CD4-positive, alpha-beta T cell treated with Interleukin-1 beta for 1 hour (primary cell): ENCODE measurements at regions not wholly inside any gene's neighbourhood (a gene's known extent, or its start where the extent isn't known, plus 50 kb on each side); places are given as distances from the start of the nearest gene placed in this dataset.
"Not testable (repeated sequence)": the region's sequence is repeated elsewhere in the genome, so short reads cannot be mapped to it uniquely, and the experiment has no call there.

Experiments used
- DNase-seq, 2 donors: peaks; one replicate each; pipeline ENCODE4 v3.0.0-alpha.2; 2020 to 2022

GRCh38 chr9:88819476-88819875 lies 171.8 kb upstream of the S1PR3 start:
- no peak for DNase-seq

- DNase-seq: no peak
Observed at GRCh38 chr9:88820055-88820454, 171.2 kb upstream of the S1PR3 start.

GRCh38 chr9:88821033-88821745 lies 170.1 kb upstream of the S1PR3 start:
- DNase-seq: no peak

GRCh38 chr9:88821746-88822106 lies 169.5 kb upstream of the S1PR3 start:
- DNase-seq: no peak

- DNase-seq: no peak
Observed at GRCh38 chr9:88824711-88825110, 166.6 kb upstream of the S1PR3 start.

- DNase-seq: no peak
Observed at GRCh38 chr9:88826181-88826580, 165.1 kb upstream of the S1PR3 start.

- DNase-seq: no peak
Observed at GRCh38 chr9:88826771-88827181, 164.5 kb upstream of the S1PR3 start.

- DNase-seq: no peak
Observed at GRCh38 chr9:88828018-88828417, 163.2 kb upstream of the S1PR3 start.

- DNase-seq: no peak
Observed at GRCh38 chr9:88828492-88828974, 162.7 kb upstream of the S1PR3 start.

GRCh38 chr9:88829276-88829675 lies 162.0 kb upstream of the S1PR3 start:
- no peak for DNase-seq

- DNase-seq: no peak
Observed at GRCh38 chr9:88831713-88832407, 159.4 kb upstream of the S1PR3 start.

GRCh38 chr9:88833946-88834345 lies 157.3 kb upstream of the S1PR3 start:
- no peak for DNase-seq

- DNase-seq: peak in 1 of 2 donors; percentile 28
Observed at GRCh38 chr9:88835038-88835466, 156.2 kb upstream of the S1PR3 start.

GRCh38 chr9:88835772-88836171 lies 155.5 kb upstream of the S1PR3 start:
- DNase-seq: no peak

- DNase-seq: no peak
Observed at GRCh38 chr9:88837731-88838130, 153.5 kb upstream of the S1PR3 start.

- DNase-seq: not testable (repeated sequence)
Observed at GRCh38 chr9:88849878-88850277, 141.4 kb upstream of the S1PR3 start.

GRCh38 chr9:88852794-88853193 lies 138.5 kb upstream of the S1PR3 start:
- no peak for DNase-seq

- DNase-seq: no peak
Observed at GRCh38 chr9:88870627-88871026, 120.6 kb upstream of the S1PR3 start.

GRCh38 chr9:88871669-88872068 lies 119.6 kb upstream of the S1PR3 start:
- no peak for DNase-seq

GRCh38 chr9:88872192-88872946 lies 118.9 kb upstream of the S1PR3 start:
- DNase-seq: no peak

- no peak for DNase-seq
Observed at GRCh38 chr9:88873635-88874034, 117.6 kb upstream of the S1PR3 start.

- DNase-seq: no peak
Observed at GRCh38 chr9:88874391-88874790, 116.9 kb upstream of the S1PR3 start.

GRCh38 chr9:88875400-88876120 lies 115.7 kb upstream of the S1PR3 start:
- no peak for DNase-seq
